Activated naive CD4-positive, alpha-beta T cell treated with Interleukin-2 at 50 U/mL for 16 hours (primary cell): ENCODE measurements at regions not wholly inside any gene's neighbourhood (a gene's known extent, or its start where the extent isn't known, plus 50 kb on each side); places are given as distances from the start of the nearest gene placed in this dataset.

Source experiments
- DNase-seq: peaks from one replicate; pipeline ENCODE4 v3.0.0-alpha.2; 2020

GRCh38 chr5:74007193-74007592 is 381.2 kb downstream of the ARHGEF28 start:
- DNase-seq: no peak

DNA sequence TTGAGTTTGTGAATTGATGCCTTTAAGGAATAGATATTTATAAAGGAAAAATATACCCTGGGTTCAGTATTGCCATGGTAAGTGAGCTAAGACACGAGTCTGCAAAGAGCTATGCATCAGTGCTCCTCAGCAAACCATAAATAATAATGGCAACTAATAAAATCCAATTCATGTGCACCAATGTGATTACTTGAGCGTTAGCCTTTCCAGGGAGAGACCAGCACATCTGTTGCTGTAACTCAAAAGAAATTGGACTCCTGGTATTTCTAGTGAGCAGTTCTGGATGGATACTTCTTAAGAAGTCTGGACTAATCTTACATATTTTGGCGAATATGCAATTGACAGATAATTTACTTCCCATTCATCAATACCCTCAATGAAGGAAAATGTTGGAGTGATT is 373.3 kb downstream of the ARHGEF28 start:
- DNase-seq: no peak

GRCh38 chr5:73998489-73998888 is 372.5 kb downstream of the ARHGEF28 start:
- DNase-seq: no peak

- DNase-seq: no peak
Observed at GRCh38 chr5:73997960-73998359, 372.0 kb downstream of the ARHGEF28 start.

DNA sequence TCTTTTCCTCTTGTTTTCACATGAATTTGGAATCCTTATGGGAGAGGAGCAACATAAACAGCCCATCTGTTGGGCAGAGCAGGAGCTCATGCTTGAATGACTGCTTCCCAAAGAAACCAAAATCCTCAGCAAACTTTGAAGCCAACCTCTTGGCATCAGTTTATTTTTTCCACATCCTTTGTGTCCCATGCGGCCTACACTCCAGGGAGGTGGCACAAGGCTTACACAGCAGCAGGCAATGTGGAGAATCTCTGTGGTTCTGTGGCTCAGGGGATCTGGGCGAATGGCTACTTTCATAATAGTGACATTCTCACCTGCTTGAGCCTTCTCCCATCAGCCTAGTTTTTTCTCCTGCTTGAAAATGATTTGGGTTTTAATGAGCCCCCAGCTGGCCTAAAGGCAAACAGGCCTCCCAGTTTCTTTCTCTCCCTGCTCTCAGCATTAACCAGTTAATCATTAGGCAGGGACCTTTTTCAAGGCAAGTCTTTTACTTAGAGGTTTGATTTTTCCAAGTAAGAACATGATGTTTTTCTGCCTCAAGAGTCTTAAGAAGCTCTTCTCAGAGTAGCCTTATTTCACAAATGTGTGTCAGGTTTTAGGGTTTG is 370.3 kb downstream of the ARHGEF28 start:
- DNase-seq: no peak

- no peak for DNase-seq
Observed at GRCh38 chr5:73994963-73995362, 369.0 kb downstream of the ARHGEF28 start.
